Mesendoderm (in vitro differentiated cells): ENCODE measurements at regions not wholly inside any gene's neighbourhood (a gene's known extent, or its start where the extent isn't known, plus 50 kb on each side); places are given as distances from the start of the nearest gene placed in this dataset.
A peak's percentile ranks its signal among the peaks of the same experiment; 100 is the strongest.

Experiments used
- DNase-seq: peaks from one replicate; pipeline ENCODE4 v3.0.0; 2013
- H2AK5ac ChIP-seq: 2 replicates; pipeline ENCODE4 v1.6.1; 2013; ENCODE audit warnings: low read length, inconsistent platforms
- H2BK120ac ChIP-seq: 2 replicates; pipeline ENCODE4 v1.6.1; 2013; ENCODE audit warnings: low read depth, mild to moderate bottlenecking, low read length, moderate library complexity, mixed read lengths
- H2BK15ac ChIP-seq: replicated peaks from 2 replicates; pipeline ENCODE4 v1.6.1; 2013; ENCODE audit warnings: low read depth, mild to moderate bottlenecking, moderate library complexity
- H2BK5ac ChIP-seq: 2 replicates; pipeline ENCODE4 v1.6.1; 2013; ENCODE audit warnings: low read length, inconsistent platforms
- H3K18ac ChIP-seq: 2 replicates; pipeline ENCODE4 v1.6.1; 2013; ENCODE audit warnings: mild to moderate bottlenecking, low read length, mixed read lengths
- H3K23ac ChIP-seq: one replicate; pipeline ENCODE4 v1.6.1; 2013; ENCODE audit warnings: low read length
- H3K27ac ChIP-seq: 2 replicates; pipeline ENCODE4 v1.5.1; 2013; ENCODE audit warnings: low read depth, mild to moderate bottlenecking, inconsistent platforms, low read length, moderate library complexity
- H3K27me3 ChIP-seq: 2 replicates; pipeline ENCODE4 v1.6.1; 2013; ENCODE audit warnings: low read length, control low read depth, mild to moderate bottlenecking, inconsistent platforms; ENCODE audit not compliant: insufficient read depth, poor library complexity
- H3K36me3 ChIP-seq: 2 replicates; pipeline ENCODE4 v1.6.1; 2013; ENCODE audit warnings: low read length, inconsistent platforms; ENCODE audit not compliant: control insufficient read depth, insufficient read depth
- H3K4ac ChIP-seq: one replicate; pipeline ENCODE4 v1.6.1; 2013; ENCODE audit warnings: low read depth, mild to moderate bottlenecking, low read length, moderate library complexity
- H3K4me1 ChIP-seq: 2 replicates; pipeline ENCODE4 v1.6.1; 2013; ENCODE audit warnings: low read depth, low read length, inconsistent platforms; ENCODE audit not compliant: control insufficient read depth
- H3K4me2 ChIP-seq: 2 replicates; pipeline ENCODE4 v1.6.1; 2013; ENCODE audit warnings: low read length
- H3K4me3 ChIP-seq: 2 replicates; pipeline ENCODE4 v1.5.1; 2013; ENCODE audit warnings: mild to moderate bottlenecking, low read length
- H3K56ac ChIP-seq: one replicate; pipeline ENCODE4 v1.6.1; 2013; ENCODE audit warnings: low read length
- H3K79me1 ChIP-seq: 2 replicates; pipeline ENCODE4 v1.6.1; 2013; ENCODE audit warnings: low read length, inconsistent platforms
- H3K79me2 ChIP-seq: 2 replicates; pipeline ENCODE4 v1.6.1; 2013; ENCODE audit warnings: mild to moderate bottlenecking, low read length; ENCODE audit not compliant: control insufficient read depth, insufficient read depth
- H3K9ac ChIP-seq: 2 replicates; pipeline ENCODE4 v1.6.1; 2013; ENCODE audit warnings: low read length, inconsistent platforms
- H4K5ac ChIP-seq: one replicate; pipeline ENCODE4 v1.6.1; 2013; ENCODE audit warnings: low read length
- H4K8ac ChIP-seq: one replicate; pipeline ENCODE4 v1.6.1; 2013; ENCODE audit warnings: low read depth, mild to moderate bottlenecking, control low read depth, low read length, moderate library complexity
- WGBS: extraction: QIAGEN DNeasy Blood & Tissue Kit; methylation state at CpG from one replicate; pipeline ENCODE4 v1.1.7; 2013; ENCODE audit warnings: low lambda C conversion rate, missing lambda C conversion rate; ENCODE audit not compliant: insufficient coverage; ENCODE audit errors: extremely low coverage; 5-methylcytosine and 5-hydroxymethylcytosine counted together

- Histone ChIP-seq H3K36me3 (no peaks in the 10 kb centered on the region), H3K9ac (no peak overlapping the region), H2AK5ac (no peak overlapping the region), H3K27ac (no peak overlapping the region), H3K27me3 (no peaks in the 10 kb centered on the region), H2BK5ac (no peak overlapping the region), H3K4me3 (no peak overlapping the region), H3K4me2 (no peak overlapping the region), H4K5ac (no peak overlapping the region), H3K23ac (no peak overlapping the region), H3K4me1 (peaks cover 4% of the 10 kb centered on the region), H3K4ac (no peak overlapping the region), H2BK120ac (no peak overlapping the region), H3K79me1 (no peaks in the 10 kb centered on the region), H3K79me2 (no peaks in the 10 kb centered on the region), H3K18ac (no peak overlapping the region), H3K56ac (no peak overlapping the region), H2BK15ac (no peak overlapping the region), H4K8ac (no peak overlapping the region)
- peak; percentile 44 for DNase-seq
- whole genome bisulfite sequencing: no CpG with 5 or more reads among the region's 3 CpGs
These were observed 73.1 kb upstream of the POU2AF2 start for GRCh38 chr11:111172321-111172862.

- H2AK5ac ChIP-seq: no peak overlapping the region
- no peak overlapping the region for H2BK15ac ChIP-seq
- WGBS: no CpG with 5 or more reads among the region's 11 CpGs
- no peaks in the 10 kb centered on the region for H3K79me1 ChIP-seq
- H3K56ac ChIP-seq: no peak overlapping the region
- no peaks in the 10 kb centered on the region for H3K79me2 ChIP-seq
- H3K27me3 ChIP-seq: no peaks in the 10 kb centered on the region
- no peak overlapping the region for H2BK5ac ChIP-seq
- no peak overlapping the region for H3K23ac ChIP-seq
- no peak overlapping the region for H3K4ac ChIP-seq
- H2BK120ac ChIP-seq: no peak overlapping the region
- peaks cover 4% of the 10 kb centered on the region for H3K4me1 ChIP-seq
- no peak overlapping the region for H3K27ac ChIP-seq
- no peak overlapping the region for H3K4me2 ChIP-seq
- no peak overlapping the region for H3K4me3 ChIP-seq
- no peaks in the 10 kb centered on the region for H3K36me3 ChIP-seq
- no peak overlapping the region for H3K18ac ChIP-seq
- H4K8ac ChIP-seq: no peak overlapping the region
- H3K9ac ChIP-seq: no peak overlapping the region
- no peak for DNase-seq
- no peak overlapping the region for H4K5ac ChIP-seq
These were observed 74.7 kb upstream of the POU2AF2 start for GRCh38 chr11:111170761-111171379.

GRCh38 chr11:111169367-111169766, 76.2 kb upstream of the POU2AF2 start:
- DNase-seq: no peak
- no peaks in the 10 kb centered on the region for H3K79me2 ChIP-seq
- peak overlapping the region; percentile 85 for H2BK15ac ChIP-seq
- WGBS: no CpG with 5 or more reads among the region's 5 CpGs
- peaks cover 4% of the 10 kb centered on the region for H3K4me1 ChIP-seq
- H3K4ac ChIP-seq: no peak overlapping the region
- H2BK120ac ChIP-seq: no peak overlapping the region
- H3K23ac ChIP-seq: no peak overlapping the region
- no peak overlapping the region for H3K9ac ChIP-seq
- H2AK5ac ChIP-seq: no peak overlapping the region
- no peak overlapping the region for H2BK5ac ChIP-seq
- H3K56ac ChIP-seq: no peak overlapping the region
- H3K18ac ChIP-seq: no peak overlapping the region
- no peaks in the 10 kb centered on the region for H3K79me1 ChIP-seq
- H3K27ac ChIP-seq: no peak overlapping the region
- no peak overlapping the region for H3K4me3 ChIP-seq
- H4K5ac ChIP-seq: no peak overlapping the region
- no peak overlapping the region for H4K8ac ChIP-seq
- H3K27me3 ChIP-seq: no peaks in the 10 kb centered on the region
- H3K4me2 ChIP-seq: no peak overlapping the region
- H3K36me3 ChIP-seq: no peaks in the 10 kb centered on the region

GRCh38 chr11:111168871-111169270, 76.7 kb upstream of the POU2AF2 start:
- no CpG with 5 or more reads among the region's 2 CpGs for WGBS
- H3K18ac ChIP-seq: no peak overlapping the region
- no peak for DNase-seq
- no peak overlapping the region for H3K27ac ChIP-seq
- H3K27me3 ChIP-seq: no peaks in the 10 kb centered on the region
- H3K9ac ChIP-seq: no peak overlapping the region
- no peak overlapping the region for H2BK15ac ChIP-seq
- H3K4ac ChIP-seq: no peak overlapping the region
- H3K23ac ChIP-seq: no peak overlapping the region
- H3K4me2 ChIP-seq: no peak overlapping the region
- no peaks in the 10 kb centered on the region for H3K36me3 ChIP-seq
- no peak overlapping the region for H2AK5ac ChIP-seq
- H3K4me3 ChIP-seq: no peak overlapping the region
- H3K79me2 ChIP-seq: no peaks in the 10 kb centered on the region
- H4K8ac ChIP-seq: no peak overlapping the region
- H2BK120ac ChIP-seq: no peak overlapping the region
- H4K5ac ChIP-seq: no peak overlapping the region
- H2BK5ac ChIP-seq: no peak overlapping the region
- no peaks in the 10 kb centered on the region for H3K79me1 ChIP-seq
- H3K4me1 ChIP-seq: peaks cover 4% of the 10 kb centered on the region
- H3K56ac ChIP-seq: no peak overlapping the region

DNA sequence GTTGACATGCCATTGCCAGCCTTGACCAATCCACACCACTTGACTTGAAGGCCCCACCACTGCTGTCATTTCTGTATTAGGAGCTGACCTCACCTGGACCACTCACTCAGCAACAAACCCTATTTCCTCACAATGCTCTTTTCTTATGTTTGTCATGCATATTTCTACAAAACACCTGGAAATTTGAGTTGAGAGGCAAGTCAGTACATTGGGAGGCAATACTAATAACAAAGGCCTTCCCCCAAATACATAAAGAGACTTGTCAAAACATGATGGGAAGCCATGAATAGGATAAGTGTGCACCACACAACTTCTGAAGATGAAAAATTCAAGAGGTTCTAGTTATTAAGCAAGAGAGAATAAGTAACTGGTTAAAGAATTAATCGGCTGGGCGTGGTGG, 77.9 kb upstream of the POU2AF2 start:
- no peak overlapping the region for H4K8ac ChIP-seq
- no peak overlapping the region for H3K27ac ChIP-seq
- no peak overlapping the region for H2BK120ac ChIP-seq
- no peak overlapping the region for H3K56ac ChIP-seq
- H2AK5ac ChIP-seq: no peak overlapping the region
- no peaks in the 10 kb centered on the region for H3K36me3 ChIP-seq
- DNase-seq: no peak
- no peak overlapping the region for H3K23ac ChIP-seq
- H3K18ac ChIP-seq: no peak overlapping the region
- peaks cover 7% of the 10 kb centered on the region for H3K4me1 ChIP-seq
- H3K4me3 ChIP-seq: no peak overlapping the region
- no peak overlapping the region for H3K4me2 ChIP-seq
- no peaks in the 10 kb centered on the region for H3K79me2 ChIP-seq
- no peak overlapping the region for H2BK5ac ChIP-seq
- WGBS: no CpG with 5 or more reads among the region's 2 CpGs
- H3K4ac ChIP-seq: no peak overlapping the region
- H3K79me1 ChIP-seq: no peaks in the 10 kb centered on the region
- no peaks in the 10 kb centered on the region for H3K27me3 ChIP-seq
- H4K5ac ChIP-seq: no peak overlapping the region
- no peak overlapping the region for H3K9ac ChIP-seq
- no peak overlapping the region for H2BK15ac ChIP-seq

DNA sequence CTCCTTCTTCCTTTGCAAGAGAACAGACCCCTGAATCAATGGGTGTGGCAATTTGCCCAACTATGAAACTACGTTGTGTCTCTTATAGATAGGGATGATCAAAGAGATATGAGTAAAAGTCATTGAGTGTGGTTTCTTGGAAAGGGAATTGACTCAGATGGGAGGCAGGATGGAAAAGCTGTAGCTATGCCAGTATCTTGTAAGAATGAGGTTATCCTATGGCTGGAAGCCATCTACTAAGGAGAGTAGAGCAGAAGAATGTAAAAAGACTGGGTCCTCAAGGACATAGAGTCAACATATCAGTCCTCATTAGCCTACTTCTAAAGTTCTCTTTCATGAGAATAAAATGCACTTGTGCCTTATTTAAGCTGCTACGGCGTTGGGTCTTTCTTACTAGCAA, 78.9 kb upstream of the POU2AF2 start:
- Histone ChIP-seq H3K56ac (no peak overlapping the region), H2BK120ac (no peak overlapping the region), H2BK15ac (no peak overlapping the region), H3K4me3 (no peak overlapping the region), H2AK5ac (no peak overlapping the region), H3K27me3 (no peaks in the 10 kb centered on the region), H3K79me2 (no peaks in the 10 kb centered on the region), H3K9ac (no peak overlapping the region), H2BK5ac (no peak overlapping the region), H3K4ac (no peak overlapping the region), H3K4me1 (peaks cover 10% of the 10 kb centered on the region), H3K79me1 (no peaks in the 10 kb centered on the region), H3K36me3 (no peaks in the 10 kb centered on the region), H4K8ac (no peak overlapping the region), H3K4me2 (no peak overlapping the region), H3K27ac (no peak overlapping the region), H3K18ac (no peak overlapping the region), H3K23ac (no peak overlapping the region), H4K5ac (no peak overlapping the region)
- WGBS: no CpG with 5 or more reads among the region's 3 CpGs
- no peak for DNase-seq
